ENCODE measurements at regions not wholly inside any gene's neighbourhood (a gene's known extent, or its start where the extent isn't known, plus 50 kb on each side); places are given as distances from the start of the nearest gene placed in this dataset.

DNA sequence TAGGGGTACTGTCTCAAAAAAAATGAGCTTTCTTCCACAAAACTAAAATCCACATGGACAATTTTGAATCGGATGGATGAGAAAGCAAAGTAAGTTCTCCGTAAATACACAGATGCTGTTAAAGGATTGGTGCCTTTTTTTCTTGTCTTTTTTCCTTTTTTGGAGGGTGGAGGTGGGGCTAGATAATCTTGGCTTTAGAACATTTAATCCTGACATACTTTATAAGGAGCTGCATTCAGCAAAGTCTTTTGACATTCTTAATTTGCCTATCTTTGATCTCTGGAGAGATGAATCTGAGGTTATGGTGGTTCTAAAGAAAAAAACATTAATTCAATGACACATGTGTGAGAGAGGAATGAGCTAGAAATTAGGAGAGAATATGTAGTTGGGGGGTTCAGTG is 312.3 kb upstream of the KCNJ16 start:
- DNase-seq (ENCODE audit: low read depth) = no peak

GRCh38 chr17:69763503-69763902 is 311.5 kb upstream of the KCNJ16 start:
- DNase-seq (ENCODE audit: low read depth) = peak; percentile 61

DNA sequence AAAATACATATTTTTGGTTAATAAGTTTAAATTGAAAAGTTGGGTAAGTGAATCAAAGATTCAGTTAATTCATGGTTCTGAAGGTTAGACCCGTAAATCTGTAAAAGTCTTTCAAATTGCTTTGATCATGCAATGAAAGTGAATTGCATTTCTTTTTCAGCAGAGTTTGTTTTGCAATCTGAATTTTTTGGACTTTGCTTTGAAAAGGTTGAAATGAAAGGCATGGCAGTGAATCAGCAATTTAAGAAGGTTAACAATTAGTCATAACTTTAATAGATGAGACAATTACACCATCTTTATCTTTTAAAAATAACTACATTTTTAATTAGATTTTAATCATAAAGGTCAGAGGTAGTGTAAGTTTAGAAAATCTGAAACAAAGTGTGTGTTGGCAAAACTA is 310.9 kb upstream of the KCNJ16 start:
- no peak for DNase-seq (ENCODE audit: low read depth)

GRCh38 chr17:69769050-69769449 is 306.0 kb upstream of the KCNJ16 start:
- no peak for DNase-seq (ENCODE audit: low read depth)

DNA sequence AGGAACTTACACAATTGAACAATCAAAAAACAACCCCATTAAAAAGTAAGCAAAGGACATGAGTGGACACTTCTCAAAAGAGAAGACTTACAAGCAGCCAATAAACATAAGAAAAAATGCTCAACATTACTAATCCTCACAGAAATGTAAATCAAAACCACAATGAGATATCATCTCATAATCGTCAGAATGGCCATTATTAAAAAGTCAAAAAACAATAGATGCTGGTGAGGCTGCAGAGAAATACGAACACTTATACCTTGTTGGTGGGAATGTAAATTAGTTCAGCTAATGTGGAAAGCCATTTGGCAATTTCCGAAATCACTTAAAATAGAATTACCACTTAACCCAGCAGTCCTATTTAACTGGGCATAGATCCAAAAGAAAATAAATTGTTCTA is 301.9 kb upstream of the KCNJ16 start:
- DNase-seq (ENCODE audit: low read depth) = no peak

DNA sequence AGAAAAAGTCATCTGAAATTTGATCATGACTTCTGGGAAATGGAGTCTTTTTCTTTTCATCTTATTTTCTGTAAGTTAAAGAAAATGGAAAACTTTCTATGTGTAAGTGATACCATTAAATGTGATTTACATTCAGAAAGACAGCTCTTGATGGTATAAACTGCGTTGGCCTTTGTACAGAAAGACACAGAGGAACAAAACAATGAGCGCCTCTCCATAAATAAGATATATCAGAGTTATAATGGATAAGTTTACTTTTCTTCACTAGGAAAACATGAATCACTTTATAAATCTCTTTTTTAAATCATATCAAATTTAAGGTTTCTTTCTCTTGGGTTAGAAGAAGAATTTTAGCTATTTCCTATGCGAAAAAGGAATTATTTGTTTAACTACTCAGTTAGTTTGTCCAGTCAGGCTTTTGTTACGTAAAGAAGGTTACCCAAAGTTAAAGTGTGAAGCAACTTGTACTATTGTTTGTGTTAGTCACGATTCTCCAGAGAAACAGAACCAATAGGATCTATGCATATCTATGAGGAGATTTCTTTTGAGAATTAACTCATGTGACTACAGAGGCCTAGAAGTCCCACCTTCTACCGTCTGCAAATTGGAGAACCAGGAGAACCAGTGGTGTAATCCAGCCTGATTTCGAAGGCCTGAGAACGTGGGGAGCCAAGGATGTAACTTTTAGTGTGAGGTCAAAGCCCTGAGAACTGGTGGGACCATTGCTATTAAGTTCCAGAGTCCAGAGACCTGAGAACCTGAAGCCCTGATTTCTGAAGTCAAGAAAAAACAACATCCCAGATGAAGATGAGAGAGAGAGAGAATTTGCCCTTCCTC is 295.4 kb upstream of the KCNJ16 start:
- no peak for DNase-seq (ENCODE audit: low read depth)

GRCh38 chr17:69783865-69784264 is 291.2 kb upstream of the KCNJ16 start:
- no peak for DNase-seq (ENCODE audit: low read depth)

GRCh38 chr17:69788957-69789356 is 286.1 kb upstream of the KCNJ16 start:
- DNase-seq (ENCODE audit: low read depth) = no peak

DNA sequence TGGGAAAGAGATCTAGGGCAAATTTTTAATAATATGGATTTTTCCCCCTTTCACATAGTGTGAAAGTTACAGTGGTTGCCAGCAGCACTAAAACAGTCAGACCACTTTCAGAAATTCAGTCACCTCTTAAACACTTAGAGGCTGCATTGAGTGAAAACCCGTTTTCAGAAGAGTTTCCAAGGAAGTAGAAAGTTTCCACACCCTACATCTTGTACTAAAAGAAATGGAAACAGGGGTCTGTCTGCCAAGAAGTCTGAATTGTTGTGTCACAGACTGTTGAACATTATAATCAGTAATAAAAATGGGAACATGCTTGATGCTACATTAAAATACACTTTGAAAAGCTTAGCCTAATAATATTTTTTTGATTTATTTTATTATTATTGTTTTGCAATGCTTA is 278.9 kb upstream of the KCNJ16 start:
- DNase-seq (ENCODE audit: low read depth) = no peak

DNA sequence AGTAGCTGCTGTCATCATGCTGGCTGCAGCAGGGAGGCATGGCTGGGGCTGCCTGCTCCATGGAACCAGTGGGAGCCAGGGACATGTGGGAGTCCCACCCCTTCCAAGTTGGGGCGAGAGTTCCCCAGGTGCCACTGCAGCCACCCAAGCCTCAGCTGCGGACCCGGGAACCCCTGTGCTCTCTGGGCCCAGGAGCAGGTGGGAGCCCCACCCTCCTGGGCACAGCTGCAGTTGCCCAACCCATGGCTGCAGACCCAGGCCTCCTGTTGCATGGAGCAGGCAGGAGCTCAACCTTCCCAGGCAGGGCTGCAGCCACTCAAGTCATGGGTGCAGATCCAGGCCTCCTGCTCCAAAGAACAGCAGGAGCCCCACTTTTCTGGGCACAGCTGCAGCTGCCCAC is 274.2 kb upstream of the KCNJ16 start:
- no peak for DNase-seq (ENCODE audit: low read depth)

DNA sequence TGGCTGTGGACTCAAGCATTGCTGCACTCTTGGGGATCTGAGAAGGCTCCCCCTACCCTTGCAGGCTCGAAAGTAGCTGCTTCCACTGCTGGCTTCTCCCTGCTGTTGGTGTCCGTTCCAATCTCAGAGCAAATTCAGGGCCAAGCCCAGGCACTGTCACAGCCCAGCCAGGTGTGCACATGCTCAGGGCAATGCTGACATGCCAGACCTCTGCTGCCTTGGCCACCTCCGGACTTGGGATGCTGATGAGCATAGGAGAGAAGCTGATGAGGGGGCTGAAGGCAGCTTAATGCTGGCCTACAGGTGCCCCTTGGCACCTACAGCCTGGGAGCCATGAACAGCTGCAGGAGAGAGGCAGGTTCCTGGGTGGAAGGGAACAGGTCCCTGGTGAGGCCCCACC is 273.7 kb upstream of the KCNJ16 start:
- no peak for DNase-seq (ENCODE audit: low read depth)

- no peak for DNase-seq (ENCODE audit: low read depth)
Observed at GRCh38 chr17:69802045-69802740, 272.8 kb upstream of the KCNJ16 start.

DNA sequence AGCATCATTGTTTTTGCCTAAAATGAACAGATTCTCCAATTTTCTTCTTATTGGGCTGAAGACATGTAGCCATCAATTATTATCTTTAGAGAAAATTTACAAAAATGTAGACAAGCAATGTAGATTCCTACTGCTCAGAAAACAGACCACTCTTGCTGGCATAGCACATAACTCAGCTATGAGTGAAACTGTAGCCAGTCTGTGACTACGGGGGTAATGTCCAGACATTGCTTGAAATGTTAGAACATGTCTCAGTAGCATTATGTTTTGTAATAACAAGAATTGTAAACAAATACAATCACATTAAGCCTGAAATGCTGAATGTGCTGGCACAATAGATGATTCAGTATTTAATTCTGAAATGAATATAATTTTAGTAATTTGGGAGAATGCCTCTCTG is 265.7 kb upstream of the KCNJ16 start:
- no peak for DNase-seq (ENCODE audit: low read depth)

GRCh38 chr17:69810326-69810965 is 264.6 kb upstream of the KCNJ16 start:
- DNase-seq (ENCODE audit: low read depth) = no peak

DNA sequence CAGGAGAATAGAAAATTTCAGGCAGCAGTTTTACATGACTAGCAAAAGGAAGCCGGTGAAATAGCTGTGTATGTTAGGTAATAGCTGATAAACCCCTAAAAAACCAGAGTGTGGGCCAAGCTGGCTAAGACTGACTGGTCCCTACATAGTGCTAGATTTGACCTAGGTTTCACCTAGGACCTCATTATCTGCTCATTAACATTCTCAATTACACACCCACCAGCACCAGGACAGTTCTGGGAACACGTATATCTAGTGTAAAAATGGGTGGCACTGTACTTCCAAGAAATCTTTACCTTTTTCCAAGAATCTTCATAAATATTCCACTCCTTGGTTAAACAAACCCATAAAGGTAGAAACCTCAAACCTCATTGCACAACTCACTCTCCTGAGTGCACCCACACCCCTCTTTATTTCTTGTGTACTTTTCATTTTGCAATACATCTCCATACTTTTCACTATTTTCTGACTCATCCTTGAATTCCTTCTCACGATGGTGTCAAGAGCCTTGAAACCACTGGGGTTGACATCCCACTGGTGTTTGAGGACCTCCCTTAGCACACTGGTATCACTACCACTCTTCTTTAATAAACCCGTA is 262.7 kb upstream of the KCNJ16 start:
- DNase-seq (ENCODE audit: low read depth) = no peak

DNA sequence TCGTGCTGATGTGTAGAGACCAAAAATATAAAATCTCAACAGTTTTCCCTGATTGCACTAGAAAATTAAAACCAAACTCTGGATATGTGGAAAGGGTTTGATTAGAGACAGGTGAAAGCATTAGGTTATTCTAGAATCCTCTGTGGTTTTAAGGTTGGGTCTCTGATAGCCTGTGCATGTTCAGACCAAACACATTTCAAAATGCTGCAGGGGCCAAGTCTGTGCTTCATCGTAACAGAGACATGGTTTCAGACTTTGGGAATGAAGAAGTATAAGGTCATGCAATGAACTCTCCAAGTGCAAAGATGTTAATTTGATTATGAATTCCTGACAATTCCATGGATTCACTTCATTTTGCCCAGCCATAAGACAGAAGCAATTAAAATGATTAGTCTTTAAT is 261.0 kb upstream of the KCNJ16 start:
- DNase-seq (ENCODE audit: low read depth) = no peak

GRCh38 chr17:69815406-69815805 is 259.6 kb upstream of the KCNJ16 start:
- no peak for DNase-seq (ENCODE audit: low read depth)

GRCh38 chr17:69818467-69818866 is 256.6 kb upstream of the KCNJ16 start:
- DNase-seq (ENCODE audit: low read depth) = no peak

- peak; percentile 54 for DNase-seq (ENCODE audit: low read depth)
Observed at GRCh38 chr17:69819316-69820087, 255.5 kb upstream of the KCNJ16 start.

- no peak for DNase-seq (ENCODE audit: low read depth)
Observed at GRCh38 chr17:69820876-69821473, 254.1 kb upstream of the KCNJ16 start.

- no peak for DNase-seq (ENCODE audit: low read depth)
Observed at GRCh38 chr17:69822314-69822875, 252.6 kb upstream of the KCNJ16 start.
